Fibroblast of lung (primary cell): ENCODE measurements at regions not wholly inside any gene's neighbourhood (a gene's known extent, or its start where the extent isn't known, plus 50 kb on each side); places are given as distances from the start of the nearest gene placed in this dataset.

Experiments used
- CTCF ChIP-seq, 2 donors: IDR thresholded peaks in 1 of 2; conservative IDR thresholded peaks in 1 of 2; 1 replicate in 1 of 2; 2 replicates in 1 of 2; pipeline ENCODE4 v1.5.1; 2011 to 2012; ENCODE audit warnings: low read length in 2 of 2, control low read depth in 1 of 2, inconsistent platforms in 1 of 2, low read depth in 1 of 2, mild to moderate bottlenecking in 1 of 2
- EZH2 ChIP-seq: IDR thresholded peaks from 2 replicates; pipeline ENCODE4 v1.5.1; 2012; ENCODE audit warnings: low read length, control low read depth, mild to moderate bottlenecking; ENCODE audit errors: missing control alignments

GRCh38 chr12:25311506-25311905, 60.8 kb upstream of the KRAS start:
- no peak for TF ChIP-seq CTCF (conservative IDR thresholded peaks at IDR 0.05 in 1 of 2, IDR thresholded peaks at IDR 0.05 in 1 of 2; ENCODE audit: low read depth in 1 of 2, low read length in 2 of 2)
- TF ChIP-seq EZH2 = no peak
